ENCODE measurements at regions not wholly inside any gene's neighbourhood (a gene's known extent, or its start where the extent isn't known, plus 50 kb on each side); places are given as distances from the start of the nearest gene placed in this dataset.

GRCh38 chr12:87930033-87930432 is 99.2 kb downstream of the C12orf50 start:
- no peak overlapping the region for H3K27ac Mint-ChIP-seq
- no peaks in the 10 kb centered on the region for H3K36me3 Mint-ChIP-seq
- H3K4me1 Mint-ChIP-seq (ENCODE audit: low read depth in 2 of 2) = no peaks in the 10 kb centered on the region
- no peak overlapping the region for H3K4me3 Mint-ChIP-seq
- DNase-seq (ENCODE audit: low spot score) (no peak), ATAC-seq (no peak)
- peaks cover 10% of the 10 kb centered on the region for H3K9me3 Mint-ChIP-seq
- no peaks in the 10 kb centered on the region for H3K27me3 Mint-ChIP-seq

- Mint-ChIP-seq H3K27ac (no peak overlapping the region), H3K4me1 (ENCODE audit: low read depth in 2 of 2) (no peaks in the 10 kb centered on the region), H3K36me3 (no peaks in the 10 kb centered on the region), H3K27me3 (no peaks in the 10 kb centered on the region), H3K4me3 (no peak overlapping the region), H3K9me3 (peaks cover 10% of the 10 kb centered on the region)
- ATAC-seq (no peak), DNase-seq (ENCODE audit: low spot score) (no peak)
Observed at GRCh38 chr12:87929346-87929745, 99.9 kb downstream of the C12orf50 start.

- H3K4me1 Mint-ChIP-seq (ENCODE audit: low read depth in 2 of 2) = no peaks in the 10 kb centered on the region
Observed at GRCh38 chr12:87928031-87928430, 101.2 kb downstream of the C12orf50 start.

GRCh38 chr12:87925021-87925420 is 104.2 kb downstream of the C12orf50 start:
- Mint-ChIP-seq H3K36me3 (no peaks in the 10 kb centered on the region), H3K9me3 (peaks cover 6% of the 10 kb centered on the region), H3K4me1 (ENCODE audit: low read depth in 2 of 2) (no peaks in the 10 kb centered on the region), H3K27me3 (no peaks in the 10 kb centered on the region), H3K27ac (no peak overlapping the region), H3K4me3 (no peak overlapping the region)
- no peak for DNase-seq (ENCODE audit: low spot score)
- ATAC-seq = no peak

More at GRCh38 chr12:87928031-87928430, 101.2 kb downstream of the C12orf50 start:
- no peaks in the 10 kb centered on the region for H3K27me3 Mint-ChIP-seq
- ATAC-seq (no peak), DNase-seq (ENCODE audit: low spot score) (no peak)
- H3K36me3 Mint-ChIP-seq = no peaks in the 10 kb centered on the region
- no peak overlapping the region for H3K4me3 Mint-ChIP-seq
- peaks cover 6% of the 10 kb centered on the region for H3K9me3 Mint-ChIP-seq
- no peak overlapping the region for H3K27ac Mint-ChIP-seq

GRCh38 chr12:87924149-87924548 is 105.1 kb downstream of the C12orf50 start:
- Mint-ChIP-seq H3K4me1 (ENCODE audit: low read depth in 2 of 2) (no peaks in the 10 kb centered on the region), H3K4me3 (no peak overlapping the region)

GRCh38 chr12:87923361-87923760 is 105.8 kb downstream of the C12orf50 start:
- ATAC-seq (no peak), DNase-seq (ENCODE audit: low spot score) (no peak)
- H3K4me1 Mint-ChIP-seq (ENCODE audit: low read depth in 2 of 2) = no peaks in the 10 kb centered on the region
- peaks cover 2% of the 10 kb centered on the region for H3K9me3 Mint-ChIP-seq
- no peak overlapping the region for H3K27ac Mint-ChIP-seq
- no peaks in the 10 kb centered on the region for H3K27me3 Mint-ChIP-seq
- H3K36me3 Mint-ChIP-seq = no peaks in the 10 kb centered on the region
- H3K4me3 Mint-ChIP-seq = no peak overlapping the region

More at GRCh38 chr12:87924149-87924548, 105.1 kb downstream of the C12orf50 start:
- H3K27me3 Mint-ChIP-seq = no peaks in the 10 kb centered on the region
- no peak overlapping the region for H3K27ac Mint-ChIP-seq
- ATAC-seq (no peak), DNase-seq (ENCODE audit: low spot score) (no peak)
- H3K36me3 Mint-ChIP-seq = no peaks in the 10 kb centered on the region
- peaks cover 6% of the 10 kb centered on the region for H3K9me3 Mint-ChIP-seq

GRCh38 chr12:87922736-87923135 is 106.5 kb downstream of the C12orf50 start:
- ATAC-seq = no peak
- no peaks in the 10 kb centered on the region for H3K4me1 Mint-ChIP-seq (ENCODE audit: low read depth in 2 of 2)
- no peaks in the 10 kb centered on the region for H3K27me3 Mint-ChIP-seq

GRCh38 chr12:87921621-87922020 is 107.6 kb downstream of the C12orf50 start:
- no peaks in the 10 kb centered on the region for H3K27me3 Mint-ChIP-seq
- no peaks in the 10 kb centered on the region for H3K9me3 Mint-ChIP-seq
- H3K4me3 Mint-ChIP-seq = no peak overlapping the region
- no peaks in the 10 kb centered on the region for H3K4me1 Mint-ChIP-seq (ENCODE audit: low read depth in 2 of 2)
- H3K27ac Mint-ChIP-seq = no peak overlapping the region
- no peaks in the 10 kb centered on the region for H3K36me3 Mint-ChIP-seq
- no peak for ATAC-seq
- no peak for DNase-seq (ENCODE audit: low spot score)

More at GRCh38 chr12:87922736-87923135, 106.5 kb downstream of the C12orf50 start:
- Mint-ChIP-seq H3K27ac (no peak overlapping the region), H3K4me3 (no peak overlapping the region), H3K36me3 (no peaks in the 10 kb centered on the region), H3K9me3 (no peaks in the 10 kb centered on the region)
- DNase-seq (ENCODE audit: low spot score) = no peak

- Mint-ChIP-seq H3K36me3 (no peaks in the 10 kb centered on the region), H3K27me3 (no peaks in the 10 kb centered on the region), H3K4me3 (no peak overlapping the region), H3K27ac (no peak overlapping the region), H3K4me1 (ENCODE audit: low read depth in 2 of 2) (no peaks in the 10 kb centered on the region), H3K9me3 (peaks cover 4% of the 10 kb centered on the region)
- ATAC-seq = no peak
- no peak for DNase-seq (ENCODE audit: low spot score)
Observed at GRCh38 chr12:87920139-87920538, 109.1 kb downstream of the C12orf50 start.

GRCh38 chr12:87901457-87901856 is 127.7 kb downstream of the C12orf50 start:
- H3K36me3 Mint-ChIP-seq = no peaks in the 10 kb centered on the region
- no peak overlapping the region for H3K27ac Mint-ChIP-seq
- no peaks in the 10 kb centered on the region for H3K4me1 Mint-ChIP-seq (ENCODE audit: low read depth in 2 of 2)
- no peaks in the 10 kb centered on the region for H3K27me3 Mint-ChIP-seq
- peaks cover 4% of the 10 kb centered on the region for H3K9me3 Mint-ChIP-seq
- DNase-seq (ENCODE audit: low spot score) (no peak), ATAC-seq (no peak)
- no peak overlapping the region for H3K4me3 Mint-ChIP-seq

- no peaks in the 10 kb centered on the region for H3K36me3 Mint-ChIP-seq
Observed at GRCh38 chr12:87897662-87898061, 131.5 kb downstream of the C12orf50 start.

GRCh38 chr12:87883806-87884205 is 145.4 kb downstream of the C12orf50 start:
- Mint-ChIP-seq H3K9me3 (peaks cover 13% of the 10 kb centered on the region), H3K4me1 (ENCODE audit: low read depth in 2 of 2) (no peaks in the 10 kb centered on the region), H3K27ac (no peak overlapping the region), H3K27me3 (no peaks in the 10 kb centered on the region), H3K4me3 (no peak overlapping the region), H3K36me3 (no peaks in the 10 kb centered on the region)
- DNase-seq (ENCODE audit: low spot score) (no peak), ATAC-seq (no peak)

More at GRCh38 chr12:87897662-87898061, 131.5 kb downstream of the C12orf50 start:
- Mint-ChIP-seq H3K4me1 (ENCODE audit: low read depth in 2 of 2) (no peaks in the 10 kb centered on the region), H3K4me3 (no peak overlapping the region), H3K27me3 (no peaks in the 10 kb centered on the region), H3K9me3 (peaks cover 4% of the 10 kb centered on the region), H3K27ac (no peak overlapping the region)
- DNase-seq (ENCODE audit: low spot score) = no peak
- ATAC-seq = no peak

GRCh38 chr12:87879141-87879540 is 150.1 kb downstream of the C12orf50 start:
- DNase-seq (ENCODE audit: low spot score) (no peak), ATAC-seq (no peak)
- Mint-ChIP-seq H3K27me3 (no peaks in the 10 kb centered on the region), H3K27ac (no peak overlapping the region), H3K4me1 (ENCODE audit: low read depth in 2 of 2) (no peaks in the 10 kb centered on the region), H3K4me3 (no peak overlapping the region), H3K9me3 (peaks cover 16% of the 10 kb centered on the region), H3K36me3 (no peaks in the 10 kb centered on the region)

GRCh38 chr12:87870493-87871460 is 158.4 kb downstream of the C12orf50 start:
- DNase-seq (ENCODE audit: low spot score) (no peak), ATAC-seq (no peak)
- Mint-ChIP-seq H3K4me1 (ENCODE audit: low read depth in 2 of 2) (no peaks in the 10 kb centered on the region), H3K27me3 (no peaks in the 10 kb centered on the region), H3K27ac (no peak overlapping the region), H3K36me3 (no peaks in the 10 kb centered on the region), H3K4me3 (no peak overlapping the region), H3K9me3 (peaks cover 11% of the 10 kb centered on the region)
